EH (cell line): ENCODE measurements at regions not wholly inside any gene's neighbourhood (a gene's known extent, or its start where the extent isn't known, plus 50 kb on each side); places are given as distances from the start of the nearest gene placed in this dataset.
A peak's percentile ranks its signal among the peaks of the same experiment; 100 is the strongest.
"Not testable (repeated sequence)": the region's sequence is repeated elsewhere in the genome, so short reads cannot be mapped to it uniquely, and the experiment has no call there.

ENCODE experiments used
- DNase-seq: peaks from one replicate; pipeline ENCODE4 v3.0.0-alpha.2; 2015; ENCODE audit warnings: low read depth

- peak; percentile 21 for DNase-seq
Measured at GRCh38 chr1:172837816-172838679, 179.1 kb downstream of the FASLG start.

DNA sequence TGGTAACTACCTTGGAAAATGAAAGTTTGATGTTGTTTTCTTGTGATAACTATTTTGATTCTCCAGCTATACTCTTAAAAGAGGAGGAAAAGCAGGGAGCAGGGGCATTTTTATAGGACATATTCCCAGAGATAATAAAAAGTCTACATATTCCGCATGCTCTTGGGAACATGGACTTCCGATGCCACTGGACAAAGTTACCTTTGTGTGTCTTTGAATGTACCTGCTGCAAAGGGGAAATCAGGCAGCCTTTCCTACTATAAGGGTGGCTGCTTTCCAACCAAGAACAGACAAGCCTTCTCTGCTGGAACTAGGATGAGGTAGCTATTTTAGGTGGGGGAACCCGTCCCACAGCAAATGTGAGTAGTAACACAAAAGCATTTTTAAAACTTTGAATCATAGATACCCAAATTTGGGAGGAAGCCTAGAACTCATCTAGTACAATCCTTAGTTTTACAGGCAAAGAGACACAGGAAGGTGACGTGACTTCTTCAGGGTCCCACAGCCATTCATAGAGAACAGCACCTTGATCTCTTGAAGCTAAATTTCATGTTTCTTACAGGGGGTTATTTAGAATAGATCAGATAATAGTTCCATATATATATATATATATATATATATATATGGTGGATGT, 179.9 kb downstream of the FASLG start:
- DNase-seq = no peak

DNA sequence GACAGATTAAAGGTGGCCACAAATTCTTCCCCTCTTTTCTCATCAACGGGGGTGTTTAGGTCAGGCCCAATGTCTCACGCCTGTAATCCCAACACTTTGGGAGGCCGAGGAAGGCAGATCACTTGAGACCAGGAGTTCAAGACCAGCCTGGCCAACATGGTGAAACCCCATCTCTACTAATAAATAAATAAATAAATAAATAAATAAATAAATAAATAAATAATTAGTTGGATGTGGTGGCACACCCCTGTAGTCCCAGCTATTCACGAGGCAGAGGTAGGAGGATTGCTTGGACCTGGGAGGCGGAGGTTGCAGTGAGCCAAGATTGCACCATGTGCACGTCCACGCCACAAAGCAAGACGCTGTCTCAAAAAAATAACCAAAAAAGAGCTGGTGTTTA, 180.7 kb downstream of the FASLG start:
- DNase-seq = not testable (repeated sequence)

GRCh38 chr1:172843444-172843843, 184.5 kb downstream of the FASLG start:
- no peak for DNase-seq

DNA sequence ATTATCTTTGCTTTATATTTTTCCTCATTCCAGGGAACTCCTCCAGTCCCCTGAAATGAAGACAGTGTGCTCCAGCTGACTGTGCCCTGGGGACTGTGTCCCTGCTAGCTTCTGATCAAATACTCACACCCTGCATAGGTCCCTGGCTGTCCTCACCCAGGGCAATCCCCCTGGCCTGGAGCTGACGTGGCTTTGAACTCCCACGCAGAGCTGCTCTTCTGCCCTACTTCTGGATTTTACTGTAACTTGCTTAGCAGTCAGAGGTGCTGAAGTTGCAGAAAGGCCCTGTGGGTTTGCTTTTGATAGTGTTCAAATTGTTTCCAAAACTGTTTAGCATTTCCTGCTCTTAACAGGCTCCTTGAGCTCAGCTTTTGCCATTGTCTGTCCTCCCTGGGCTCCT, 186.5 kb downstream of the FASLG start:
- DNase-seq = peak; percentile 51

DNA sequence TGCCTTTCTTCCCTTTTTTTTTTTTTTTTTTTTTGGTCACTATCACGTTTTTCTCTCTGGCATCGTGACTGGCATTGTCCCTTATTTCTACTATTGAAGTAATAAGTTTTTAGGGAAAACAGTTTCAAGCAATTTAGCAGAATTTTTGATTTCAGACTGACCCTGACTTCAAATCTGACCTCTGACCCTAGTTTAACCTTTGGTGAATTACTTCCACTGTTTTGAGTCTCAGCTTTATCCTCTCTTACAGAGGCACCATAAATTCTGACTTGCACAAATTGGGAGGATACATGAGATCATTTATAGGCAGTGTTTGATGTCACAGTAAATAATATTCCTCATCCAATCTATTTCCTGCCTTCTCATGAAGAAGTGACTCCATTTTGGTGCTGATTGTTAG, 187.0 kb downstream of the FASLG start:
- DNase-seq = no peak

GRCh38 chr1:172847814-172848213, 188.9 kb downstream of the FASLG start:
- DNase-seq = not testable (repeated sequence)

GRCh38 chr1:172849653-172850052, 190.8 kb downstream of the FASLG start:
- DNase-seq = no peak

DNA sequence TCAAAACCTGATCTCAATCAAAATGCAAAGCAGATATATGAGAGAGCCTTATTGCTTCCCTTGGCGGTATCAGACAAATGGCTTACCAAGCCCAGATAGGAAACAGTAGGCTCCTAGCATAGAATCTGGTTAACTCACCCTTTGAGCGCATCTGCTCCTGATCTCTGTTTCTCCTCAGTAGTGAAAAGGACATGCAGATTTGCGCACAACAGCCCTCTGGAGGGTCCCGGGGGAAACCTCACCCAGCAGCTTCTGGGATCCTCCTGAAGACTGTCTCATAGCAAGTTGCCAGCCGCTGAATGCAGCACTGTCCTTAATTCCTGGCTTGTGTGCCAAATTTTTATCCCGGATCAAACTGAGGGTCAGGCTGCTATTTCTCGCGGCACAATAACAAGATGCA, 192.2 kb downstream of the FASLG start:
- peak; percentile 62 for DNase-seq

DNA sequence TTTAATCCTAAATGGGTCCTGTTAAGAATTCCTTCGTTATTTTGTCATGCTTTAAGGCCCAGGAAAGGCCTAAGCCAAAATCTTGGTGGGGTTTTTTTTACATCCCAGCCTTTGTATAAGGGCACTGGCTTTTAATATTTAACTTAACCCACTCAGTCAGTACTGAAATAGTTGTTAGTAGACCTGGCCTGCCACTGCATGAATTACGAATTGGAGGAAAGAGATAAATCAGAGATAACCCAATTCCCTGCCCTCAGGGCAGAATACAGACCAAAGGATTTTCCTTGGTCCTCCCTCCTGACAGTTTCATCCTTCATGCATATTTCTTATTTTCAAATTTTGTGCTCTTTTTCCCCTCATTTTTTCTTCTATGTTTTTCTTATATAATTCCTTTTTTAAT, 193.0 kb downstream of the FASLG start:
- peak; percentile 46 for DNase-seq

- not testable (repeated sequence) for DNase-seq
Measured at GRCh38 chr1:172855983-172856382, 194.8 kb downstream of the TNFSF18 start.

DNA sequence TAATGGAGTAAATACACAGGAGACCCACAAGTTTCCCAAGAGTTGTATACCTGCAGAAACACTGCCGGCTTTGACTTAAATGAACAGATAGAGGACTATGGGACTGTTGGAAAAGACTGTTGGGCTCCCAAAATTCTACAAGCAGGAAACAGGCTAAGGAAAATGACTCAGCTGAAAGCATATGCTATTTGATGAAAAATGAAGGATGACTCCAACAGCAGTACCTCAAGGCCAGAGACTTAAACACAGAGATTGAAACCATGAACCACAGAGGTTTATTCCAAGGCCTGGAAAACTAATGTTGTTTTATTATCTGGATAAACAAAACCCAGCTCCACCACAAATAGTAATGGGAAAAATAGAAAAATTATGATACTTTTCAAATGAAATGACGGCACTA, 187.7 kb downstream of the TNFSF18 start:
- DNase-seq = no peak

DNA sequence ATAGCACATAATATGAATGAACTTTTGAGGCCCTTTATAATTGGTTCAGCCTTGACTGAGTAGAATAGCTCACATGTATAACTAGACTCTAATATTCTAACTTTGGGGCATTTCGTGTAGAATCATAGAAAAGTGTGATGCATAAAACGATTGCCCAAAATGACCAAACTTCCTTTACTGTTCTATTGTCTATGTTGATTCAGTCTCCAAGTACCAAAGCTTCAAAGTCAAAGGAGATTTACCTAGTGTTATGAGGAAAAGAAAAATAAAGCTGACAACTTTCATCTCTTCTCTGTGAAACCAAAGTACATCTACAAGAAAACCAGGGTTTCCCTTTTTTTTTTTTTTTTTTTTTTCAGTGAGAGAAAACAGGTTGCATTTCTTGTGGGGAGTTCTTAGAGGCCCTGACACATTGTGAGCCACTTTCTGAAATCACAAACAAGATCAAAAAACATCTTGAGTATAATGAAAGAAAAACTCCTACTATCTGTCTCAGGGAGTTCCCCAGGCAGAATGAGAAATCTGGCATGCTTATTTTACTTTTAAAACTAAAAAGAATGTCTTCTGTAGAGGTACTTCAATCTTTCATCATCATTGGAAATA, 183.4 kb downstream of the TNFSF18 start:
- DNase-seq = no peak

GRCh38 chr1:172870901-172871606, 179.7 kb downstream of the TNFSF18 start:
- DNase-seq = peak; percentile 62

DNA sequence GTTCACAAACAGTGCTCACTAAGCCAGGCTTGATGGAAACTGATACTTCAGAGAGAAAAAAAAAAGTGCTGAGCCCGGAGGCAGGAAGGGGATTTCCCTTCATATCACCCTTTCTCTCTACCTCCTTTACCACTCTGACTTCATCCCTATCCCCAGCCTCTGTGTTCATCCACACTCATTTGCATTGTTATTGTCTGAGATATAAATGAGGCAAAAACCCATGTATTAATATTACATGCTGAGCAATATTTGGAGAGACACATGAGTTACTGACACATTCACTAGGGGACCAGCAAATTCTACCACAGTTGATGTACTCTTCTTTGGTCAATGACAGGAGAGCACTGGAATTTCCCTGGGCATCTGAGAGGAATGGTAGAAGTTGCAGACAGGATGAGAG, 175.8 kb downstream of the TNFSF18 start:
- no peak for DNase-seq

- no peak for DNase-seq
Measured at GRCh38 chr1:172875892-172876291, 174.8 kb downstream of the TNFSF18 start.

GRCh38 chr1:172882385-172882784, 168.4 kb downstream of the TNFSF18 start:
- DNase-seq = no peak

GRCh38 chr1:172882791-172883386, 167.9 kb downstream of the TNFSF18 start:
- no peak for DNase-seq

- peak; percentile 75 for DNase-seq
Measured at GRCh38 chr1:172883387-172883791, 167.4 kb downstream of the TNFSF18 start.

- DNase-seq = peak; percentile 59
Measured at GRCh38 chr1:172883844-172884243, 166.9 kb downstream of the TNFSF18 start.

DNA sequence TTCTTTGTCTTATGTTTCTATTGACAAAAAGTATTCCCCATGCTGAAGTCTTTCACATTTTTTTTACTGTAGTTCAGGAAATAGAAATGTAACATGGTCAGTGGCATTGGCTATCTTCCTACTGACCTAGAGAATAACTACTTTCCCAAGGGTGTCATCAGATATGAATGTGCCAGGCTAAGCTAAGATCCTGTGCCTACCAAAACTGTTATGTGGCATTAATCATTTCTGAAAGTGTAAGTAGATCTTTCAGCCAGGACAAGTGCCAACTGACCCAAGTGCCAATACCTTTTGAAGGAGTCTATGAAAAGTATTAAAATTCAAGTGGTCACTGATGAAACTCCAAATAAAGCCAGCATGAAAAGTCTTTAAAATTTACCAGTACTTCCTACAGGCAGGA, 165.3 kb downstream of the TNFSF18 start:
- DNase-seq = peak; percentile 81

DNA sequence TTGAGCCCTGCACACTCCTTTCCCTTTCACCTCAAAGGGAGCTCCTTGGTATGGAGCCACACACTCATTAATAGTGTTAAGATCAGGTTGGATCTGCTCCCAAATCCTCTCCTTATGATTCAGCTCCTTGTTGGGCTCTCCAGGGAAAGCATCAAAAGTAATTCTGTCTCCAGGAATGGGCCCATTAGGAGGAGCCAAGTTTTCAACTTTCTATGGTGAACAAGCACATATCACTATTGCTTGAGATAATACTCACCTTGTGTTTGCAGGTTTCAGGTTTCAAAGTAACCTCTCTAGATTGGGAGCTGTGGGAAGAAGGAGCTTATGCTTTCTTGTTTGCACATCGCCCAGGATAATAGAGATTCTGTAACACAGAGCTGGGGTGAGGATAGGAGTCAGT, 164.8 kb downstream of the TNFSF18 start:
- DNase-seq = peak; percentile 82
